Activated CD8-positive, alpha-beta memory T cell treated with anti-CD3 and anti-CD28 coated beads, Interleukin-2, amount 10 ng/mL, durations not matched to agents 7 days and 5 days (primary cell): ENCODE measurements at regions not wholly inside any gene's neighbourhood (a gene's known extent, or its start where the extent isn't known, plus 50 kb on each side); places are given as distances from the start of the nearest gene placed in this dataset.
"Not testable (repeated sequence)": the region's sequence is repeated elsewhere in the genome, so short reads cannot be mapped to it uniquely, and the experiment has no call there.

Experiments used
- ATAC-seq: fragments of 150-1000 bp; cut with Tn5 transposase; one replicate; pipeline ENCODE4 v1.10.0; 2021; ENCODE audit warnings: moderate library complexity
- CTCF ChIA-PET: fragments of 350-600 bp; sonication (Branson Sonifier 250); formaldehyde crosslinking; loops from one replicate; lab custom pipeline; 2021; ENCODE audit warnings: antibody characterized with exemption; lab: Charles Lee
- DNase-seq: peaks from one replicate; pipeline ENCODE4 v3.0.0-alpha.2; 2020
- H3K27ac Mint-ChIP-seq: one replicate; pipeline ENCODE4 v1.8.0; 2021; ENCODE audit warnings: mild to moderate bottlenecking, mixed read lengths
- H3K27me3 Mint-ChIP-seq: one replicate; pipeline ENCODE4 v1.8.0; 2021; ENCODE audit warnings: mixed read lengths
- H3K36me3 Mint-ChIP-seq: one replicate; pipeline ENCODE4 v1.8.0; 2021; ENCODE audit warnings: mild to moderate bottlenecking, mixed read lengths
- H3K4me1 Mint-ChIP-seq: one replicate; pipeline ENCODE4 v1.8.0; 2021; ENCODE audit warnings: mixed read lengths
- H3K4me3 Mint-ChIP-seq: one replicate; pipeline ENCODE4 v1.8.0; 2021; ENCODE audit warnings: mild to moderate bottlenecking, moderate library complexity, mixed read lengths
- H3K9me3 Mint-ChIP-seq: one replicate; pipeline ENCODE4 v1.8.0; 2022; ENCODE audit warnings: low read depth, mixed read lengths

DNA sequence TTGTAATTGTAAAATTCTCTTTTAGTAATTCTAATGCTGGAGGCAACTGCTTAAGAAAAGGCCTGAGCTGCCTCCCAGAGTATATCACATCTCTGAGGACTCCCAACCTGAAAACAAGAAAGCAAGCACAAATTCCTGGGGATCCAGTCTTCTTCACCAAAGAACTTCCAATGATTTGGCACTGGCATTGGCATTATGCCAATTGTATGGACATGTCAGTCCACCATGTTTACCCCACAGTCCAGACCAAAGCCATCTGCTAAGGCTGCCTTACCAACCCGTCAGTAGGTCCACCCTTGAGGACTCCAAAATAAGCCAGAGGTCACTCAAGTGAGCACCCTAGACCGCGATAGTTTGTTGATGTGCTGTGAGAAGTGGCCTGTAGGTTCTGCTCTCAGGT lies 263.1 kb downstream of the RND3 start:
- no peak overlapping the region for H3K27ac Mint-ChIP-seq
- DNase-seq, result no peak
- H3K4me1 Mint-ChIP-seq, result no peaks in the 10 kb centered on the region
- no peaks in the 10 kb centered on the region for H3K36me3 Mint-ChIP-seq
- no peaks in the 10 kb centered on the region for H3K27me3 Mint-ChIP-seq
- CTCF ChIA-PET, result no interaction called here
- no peak for ATAC-seq
- no peak overlapping the region for H3K4me3 Mint-ChIP-seq
- H3K9me3 Mint-ChIP-seq, result peaks cover 3% of the 10 kb centered on the region

DNA sequence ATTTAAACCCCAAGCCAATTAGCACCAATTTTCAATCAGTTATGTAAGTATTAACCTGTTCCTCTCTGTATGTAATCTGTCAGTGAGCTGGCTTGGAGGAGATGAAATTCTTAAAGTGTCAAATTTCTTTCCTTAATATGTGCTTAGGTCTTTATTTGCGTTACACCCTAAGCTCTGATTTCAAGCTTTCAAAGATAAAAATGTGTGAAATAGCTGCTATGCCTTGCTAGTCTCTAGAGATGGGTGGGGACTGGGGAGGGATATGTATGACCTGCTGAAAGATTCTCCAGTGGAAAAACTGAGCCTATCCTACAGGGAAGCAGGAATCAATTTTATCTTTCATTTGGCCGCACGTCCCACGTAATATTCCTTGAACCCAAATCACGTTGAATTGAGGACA lies 264.5 kb downstream of the RND3 start:
- Mint-ChIP-seq H3K4me3 (no peak overlapping the region), H3K27me3 (no peaks in the 10 kb centered on the region), H3K27ac (no peak overlapping the region), H3K36me3 (no peaks in the 10 kb centered on the region), H3K9me3 (peaks cover 3% of the 10 kb centered on the region), H3K4me1 (no peaks in the 10 kb centered on the region)
- CTCF ChIA-PET, result no interaction called here
- ATAC-seq (no peak), DNase-seq (no peak)

DNA sequence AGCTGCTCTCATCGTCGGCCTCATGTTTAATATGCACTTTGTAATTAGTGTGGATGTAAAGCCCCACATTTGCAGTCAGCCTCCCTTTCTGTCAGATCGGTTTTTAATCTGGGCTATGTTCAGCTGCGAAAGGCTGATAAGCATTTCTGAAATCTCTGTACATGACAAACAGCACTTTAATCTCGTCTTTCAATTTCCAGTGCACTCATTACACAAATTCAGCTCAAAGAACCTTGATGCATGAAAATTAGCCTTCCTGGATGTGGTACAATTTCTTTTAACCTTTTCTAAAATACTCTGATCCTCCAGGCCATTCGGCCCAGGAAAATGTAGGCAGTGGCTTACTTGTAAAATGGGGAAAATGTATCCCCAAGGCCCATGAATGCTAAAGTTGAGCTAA lies 265.1 kb downstream of the RND3 start:
- CTCF ChIA-PET, result no interaction called here
- H3K36me3 Mint-ChIP-seq, result no peaks in the 10 kb centered on the region
- DNase-seq (no peak), ATAC-seq (no peak)
- H3K9me3 Mint-ChIP-seq, result peaks cover 3% of the 10 kb centered on the region
- no peaks in the 10 kb centered on the region for H3K27me3 Mint-ChIP-seq
- H3K4me3 Mint-ChIP-seq, result no peak overlapping the region
- H3K4me1 Mint-ChIP-seq, result no peaks in the 10 kb centered on the region
- no peak overlapping the region for H3K27ac Mint-ChIP-seq

GRCh38 chr2:150219861-150220260 lies 267.6 kb downstream of the RND3 start:
- Mint-ChIP-seq H3K36me3 (no peaks in the 10 kb centered on the region), H3K4me1 (no peaks in the 10 kb centered on the region), H3K9me3 (no peaks in the 10 kb centered on the region), H3K27me3 (no peaks in the 10 kb centered on the region), H3K27ac (no peak overlapping the region), H3K4me3 (no peak overlapping the region)
- DNase-seq, result no peak
- CTCF ChIA-PET, result no interaction called here
- no peak for ATAC-seq

- CTCF ChIA-PET, result no interaction called here
- ATAC-seq, result no peak
- no peak overlapping the region for H3K4me3 Mint-ChIP-seq
- no peaks in the 10 kb centered on the region for H3K9me3 Mint-ChIP-seq
- DNase-seq, result no peak
- H3K36me3 Mint-ChIP-seq, result no peaks in the 10 kb centered on the region
- no peaks in the 10 kb centered on the region for H3K4me1 Mint-ChIP-seq
- no peak overlapping the region for H3K27ac Mint-ChIP-seq
- H3K27me3 Mint-ChIP-seq, result no peaks in the 10 kb centered on the region
Observed at GRCh38 chr2:150215041-150215440, 272.4 kb downstream of the RND3 start.

DNA sequence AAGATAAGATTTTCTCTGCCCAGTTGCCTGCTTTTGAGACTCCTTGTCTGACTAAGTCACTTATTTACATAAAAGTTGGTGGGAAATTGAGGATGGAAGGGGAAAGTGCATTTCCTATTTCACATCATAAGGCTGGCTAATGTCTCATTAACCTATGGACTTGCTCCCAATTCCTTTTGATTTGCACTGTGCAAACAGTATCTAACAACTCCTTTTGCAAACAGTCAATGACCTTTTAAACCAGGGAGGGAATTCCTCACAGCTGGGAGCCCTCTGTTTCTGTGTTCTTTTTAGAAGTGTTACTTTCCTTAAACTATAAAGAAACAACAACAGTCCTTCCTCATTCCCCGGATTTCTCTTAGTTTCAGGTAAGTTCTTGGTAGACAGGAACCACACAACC lies 272.8 kb downstream of the RND3 start:
- Mint-ChIP-seq H3K4me1 (no peaks in the 10 kb centered on the region), H3K4me3 (no peak overlapping the region), H3K27ac (no peak overlapping the region), H3K36me3 (no peaks in the 10 kb centered on the region), H3K9me3 (no peaks in the 10 kb centered on the region), H3K27me3 (no peaks in the 10 kb centered on the region)
- DNase-seq (no peak), ATAC-seq (no peak)
- CTCF ChIA-PET, result no interaction called here

DNA sequence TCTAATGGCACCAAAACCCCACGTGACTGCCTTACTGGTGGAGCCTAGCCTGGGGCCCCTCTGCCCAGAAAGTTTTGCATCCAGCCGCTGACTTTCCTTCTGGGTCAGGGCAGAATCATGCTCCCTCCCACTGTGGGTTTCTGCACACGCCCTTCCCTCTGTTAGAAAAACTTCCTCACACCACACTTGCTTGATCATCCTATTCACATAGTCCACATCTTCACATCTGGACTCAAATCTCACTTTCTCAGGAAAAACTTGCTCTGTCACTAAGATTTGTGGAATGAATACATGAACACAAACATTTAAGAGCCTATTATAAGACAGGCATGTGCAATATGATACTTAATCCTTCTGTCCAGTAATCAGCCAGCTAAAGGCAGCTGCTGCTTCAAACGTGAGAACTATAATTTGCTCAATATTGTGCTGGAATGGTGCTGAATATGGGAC lies 274.7 kb downstream of the RND3 start:
- Mint-ChIP-seq H3K27me3 (no peaks in the 10 kb centered on the region), H3K27ac (no peak overlapping the region), H3K36me3 (no peaks in the 10 kb centered on the region), H3K4me3 (no peak overlapping the region), H3K4me1 (no peaks in the 10 kb centered on the region), H3K9me3 (no peaks in the 10 kb centered on the region)
- DNase-seq, result no peak
- ATAC-seq, result no peak
- CTCF ChIA-PET, result no interaction called here

DNA sequence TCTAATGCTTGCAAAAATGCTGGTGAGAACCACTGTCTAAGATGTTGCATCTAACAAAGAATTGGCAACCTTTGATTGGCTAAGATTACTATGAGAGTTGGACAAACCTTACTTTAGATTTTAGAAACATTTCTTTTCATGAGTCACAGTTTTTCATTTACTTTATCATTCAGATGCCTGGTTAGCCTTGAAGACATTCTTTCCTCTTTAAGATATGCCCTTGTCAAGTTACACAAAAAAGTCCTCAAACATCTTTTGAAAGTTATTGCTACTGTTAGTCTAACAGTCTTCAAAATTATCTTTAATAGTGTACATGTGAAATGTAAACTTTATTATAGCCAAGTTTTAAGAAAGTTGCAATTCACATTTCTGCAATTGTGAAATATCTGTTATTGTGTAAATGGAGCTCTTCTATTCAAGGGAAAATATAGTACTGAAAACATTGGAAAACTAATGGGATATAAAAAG lies 276.3 kb downstream of the RND3 start:
- H3K27me3 Mint-ChIP-seq, result no peaks in the 10 kb centered on the region
- no peaks in the 10 kb centered on the region for H3K9me3 Mint-ChIP-seq
- no peak overlapping the region for H3K27ac Mint-ChIP-seq
- DNase-seq (no peak), ATAC-seq (no peak)
- H3K4me3 Mint-ChIP-seq, result no peak overlapping the region
- CTCF ChIA-PET, result no interaction called here
- no peaks in the 10 kb centered on the region for H3K4me1 Mint-ChIP-seq
- no peaks in the 10 kb centered on the region for H3K36me3 Mint-ChIP-seq

DNA sequence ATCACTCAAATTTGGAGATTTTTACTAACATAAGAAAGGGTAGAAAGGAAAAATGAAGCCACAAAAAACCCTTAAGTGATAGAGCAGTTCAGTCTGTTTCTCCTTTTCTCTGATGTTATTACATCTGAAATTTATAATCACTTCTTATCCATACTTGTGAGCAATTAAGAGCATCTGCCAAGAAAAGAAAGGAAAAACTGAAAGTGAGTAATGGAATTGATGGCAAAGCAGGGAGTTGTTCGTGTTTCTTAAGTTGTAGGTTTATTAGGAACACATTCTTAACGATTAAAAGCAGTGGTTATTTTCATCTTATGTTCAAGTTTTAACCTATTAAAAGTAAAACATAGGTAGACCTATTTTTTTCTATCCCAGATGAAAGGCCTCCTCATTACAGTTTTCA lies 277.7 kb downstream of the RND3 start:
- Mint-ChIP-seq H3K4me1 (no peaks in the 10 kb centered on the region), H3K4me3 (no peak overlapping the region), H3K27me3 (no peaks in the 10 kb centered on the region), H3K9me3 (no peaks in the 10 kb centered on the region), H3K27ac (no peak overlapping the region), H3K36me3 (no peaks in the 10 kb centered on the region)
- DNase-seq (no peak), ATAC-seq (no peak)
- CTCF ChIA-PET, result no interaction called here

GRCh38 chr2:150208689-150209088 lies 278.8 kb downstream of the RND3 start:
- no peaks in the 10 kb centered on the region for H3K27me3 Mint-ChIP-seq
- CTCF ChIA-PET, result no interaction called here
- DNase-seq (no peak), ATAC-seq (no peak)
- H3K4me1 Mint-ChIP-seq, result no peaks in the 10 kb centered on the region
- H3K27ac Mint-ChIP-seq, result no peak overlapping the region
- H3K36me3 Mint-ChIP-seq, result no peaks in the 10 kb centered on the region
- H3K9me3 Mint-ChIP-seq, result no peaks in the 10 kb centered on the region
- no peak overlapping the region for H3K4me3 Mint-ChIP-seq

- Mint-ChIP-seq H3K36me3 (no peaks in the 10 kb centered on the region), H3K4me1 (no peaks in the 10 kb centered on the region), H3K27me3 (no peaks in the 10 kb centered on the region), H3K4me3 (no peak overlapping the region), H3K9me3 (no peaks in the 10 kb centered on the region), H3K27ac (no peak overlapping the region)
- ATAC-seq (no peak), DNase-seq (no peak)
- CTCF ChIA-PET, result no interaction called here
Observed at GRCh38 chr2:150207979-150208378, 279.5 kb downstream of the RND3 start.

- CTCF ChIA-PET, result no interaction called here
- no peaks in the 10 kb centered on the region for H3K27me3 Mint-ChIP-seq
- no peaks in the 10 kb centered on the region for H3K9me3 Mint-ChIP-seq
- ATAC-seq (no peak), DNase-seq (no peak)
- H3K27ac Mint-ChIP-seq, result no peak overlapping the region
- no peak overlapping the region for H3K4me3 Mint-ChIP-seq
- no peaks in the 10 kb centered on the region for H3K36me3 Mint-ChIP-seq
- no peaks in the 10 kb centered on the region for H3K4me1 Mint-ChIP-seq
Observed at GRCh38 chr2:150204451-150204850, 283.0 kb downstream of the RND3 start.

- ATAC-seq, H3K36me3 Mint-ChIP-seq, H3K4me1 Mint-ChIP-seq, H3K4me3 Mint-ChIP-seq, CTCF ChIA-PET, H3K27ac Mint-ChIP-seq, H3K27me3 Mint-ChIP-seq, DNase-seq, H3K9me3 Mint-ChIP-seq: not testable (repeated sequence)
Observed at GRCh38 chr2:150194816-150195215, 292.7 kb downstream of the RND3 start.

GRCh38 chr2:150192701-150193100 lies 294.8 kb downstream of the RND3 start:
- CTCF ChIA-PET, result no interaction called here
- Mint-ChIP-seq H3K4me1 (no peaks in the 10 kb centered on the region), H3K27me3 (no peaks in the 10 kb centered on the region), H3K27ac (no peak overlapping the region), H3K36me3 (no peaks in the 10 kb centered on the region), H3K4me3 (no peak overlapping the region), H3K9me3 (peaks cover 4% of the 10 kb centered on the region)
- DNase-seq (no peak), ATAC-seq (no peak)

DNA sequence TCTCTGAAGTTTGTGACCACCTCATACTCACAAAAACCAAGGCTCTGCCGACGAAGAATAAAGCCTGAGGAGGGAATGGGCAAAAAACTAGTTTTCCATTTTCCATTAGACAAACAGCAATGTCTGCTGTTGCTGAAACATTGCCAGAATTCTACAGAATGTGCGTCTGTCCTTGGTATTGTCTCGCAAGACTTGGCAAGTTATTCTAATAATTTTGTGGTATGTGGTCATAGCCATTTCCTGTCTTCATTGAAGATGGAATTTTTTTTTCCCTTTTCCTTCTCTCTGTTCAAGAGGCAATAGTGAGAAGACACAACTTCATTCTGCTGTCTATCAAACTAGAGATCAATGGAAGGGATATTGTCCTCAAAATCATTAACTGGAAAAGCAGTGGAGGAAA lies 296.1 kb downstream of the RND3 start:
- H3K4me3 Mint-ChIP-seq, result no peak overlapping the region
- ATAC-seq (no peak), DNase-seq (no peak)
- no peaks in the 10 kb centered on the region for H3K4me1 Mint-ChIP-seq
- H3K9me3 Mint-ChIP-seq, result peaks cover 4% of the 10 kb centered on the region
- no peak overlapping the region for H3K27ac Mint-ChIP-seq
- CTCF ChIA-PET, result no interaction called here
- H3K36me3 Mint-ChIP-seq, result no peaks in the 10 kb centered on the region
- no peaks in the 10 kb centered on the region for H3K27me3 Mint-ChIP-seq
